ENCODE measurements at regions not wholly inside any gene's neighbourhood (a gene's known extent, or its start where the extent isn't known, plus 50 kb on each side); places are given as distances from the start of the nearest gene placed in this dataset.
"Not testable (repeated sequence)": the region's sequence is repeated elsewhere in the genome, so short reads cannot be mapped to it uniquely, and the experiment has no call there.

DNA sequence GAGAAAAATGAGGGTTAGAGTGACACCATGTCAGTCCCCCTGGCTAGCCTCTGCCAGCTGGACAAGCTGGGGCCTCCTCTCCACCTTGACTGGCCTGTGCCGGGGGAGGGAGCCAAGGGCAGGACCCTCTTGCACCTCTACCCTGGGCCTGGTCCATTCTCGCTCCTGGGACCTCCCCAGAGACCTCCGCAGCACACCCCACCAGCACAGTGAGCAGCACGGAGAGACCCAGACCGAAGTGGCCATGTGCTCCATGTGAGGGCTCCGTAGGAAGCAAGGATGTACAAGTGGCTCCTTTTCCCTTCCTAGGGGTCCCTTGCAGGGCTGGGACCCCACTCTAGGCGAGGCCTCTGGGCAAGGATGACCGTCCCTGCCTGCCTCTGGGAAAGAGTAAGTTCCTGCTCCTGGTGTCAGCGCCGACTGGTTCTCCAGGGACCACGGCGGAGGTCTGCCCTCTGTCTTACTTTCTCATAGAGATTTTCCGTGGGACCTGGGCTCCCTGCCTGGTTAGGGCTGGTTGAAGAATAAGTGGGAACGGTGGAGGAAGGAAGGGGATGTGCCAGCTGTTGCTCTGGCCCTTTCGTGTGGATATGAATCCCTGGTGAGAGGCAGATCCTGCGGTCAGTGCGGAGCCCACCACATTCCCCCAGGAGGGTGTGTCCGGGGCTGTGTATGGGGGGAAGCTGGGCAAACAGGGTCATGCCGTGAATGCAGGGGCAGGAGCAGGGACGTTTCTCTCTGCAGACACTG lies 124.2 kb downstream of the METRNL start:
- Mint-ChIP-seq H3K27me3 (no peaks in the 10 kb centered on the region), H3K27ac (no peak overlapping the region), H3K36me3 (ENCODE audit: low read depth) (no peaks in the 10 kb centered on the region), H3K9me3 (no peaks in the 10 kb centered on the region), H3K4me3 (no peak overlapping the region), H3K4me1 (ENCODE audit: low read depth) (peaks cover 30% of the 10 kb centered on the region)
- ChIA-PET POLR2A (interaction anchor here (1.0 kb wide), 1 partner anchor 70 kb away, joined by 3 read pairs; no protein-coding TSS in a partner anchor), CTCF (interaction anchor here (1.0 to 2.3 kb wide), 3 partner anchors 120 to 423 kb away, joined by 3 to 8 read pairs (median 4); no protein-coding TSS in a partner anchor)
- TF ChIP-seq, protein P1, sequence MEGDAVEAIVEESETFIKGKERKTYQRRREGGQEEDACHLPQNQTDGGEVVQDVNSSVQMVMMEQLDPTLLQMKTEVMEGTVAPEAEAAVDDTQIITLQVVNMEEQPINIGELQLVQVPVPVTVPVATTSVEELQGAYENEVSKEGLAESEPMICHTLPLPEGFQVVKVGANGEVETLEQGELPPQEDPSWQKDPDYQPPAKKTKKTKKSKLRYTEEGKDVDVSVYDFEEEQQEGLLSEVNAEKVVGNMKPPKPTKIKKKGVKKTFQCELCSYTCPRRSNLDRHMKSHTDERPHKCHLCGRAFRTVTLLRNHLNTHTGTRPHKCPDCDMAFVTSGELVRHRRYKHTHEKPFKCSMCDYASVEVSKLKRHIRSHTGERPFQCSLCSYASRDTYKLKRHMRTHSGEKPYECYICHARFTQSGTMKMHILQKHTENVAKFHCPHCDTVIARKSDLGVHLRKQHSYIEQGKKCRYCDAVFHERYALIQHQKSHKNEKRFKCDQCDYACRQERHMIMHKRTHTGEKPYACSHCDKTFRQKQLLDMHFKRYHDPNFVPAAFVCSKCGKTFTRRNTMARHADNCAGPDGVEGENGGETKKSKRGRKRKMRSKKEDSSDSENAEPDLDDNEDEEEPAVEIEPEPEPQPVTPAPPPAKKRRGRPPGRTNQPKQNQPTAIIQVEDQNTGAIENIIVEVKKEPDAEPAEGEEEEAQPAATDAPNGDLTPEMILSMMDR (IDR thresholded peaks at IDR 0.05), result no peak
- ATAC-seq (no peak), DNase-seq (no peak)
- intact Hi-C loops (cut with micrococcal nuclease), result no loop called here

DNA sequence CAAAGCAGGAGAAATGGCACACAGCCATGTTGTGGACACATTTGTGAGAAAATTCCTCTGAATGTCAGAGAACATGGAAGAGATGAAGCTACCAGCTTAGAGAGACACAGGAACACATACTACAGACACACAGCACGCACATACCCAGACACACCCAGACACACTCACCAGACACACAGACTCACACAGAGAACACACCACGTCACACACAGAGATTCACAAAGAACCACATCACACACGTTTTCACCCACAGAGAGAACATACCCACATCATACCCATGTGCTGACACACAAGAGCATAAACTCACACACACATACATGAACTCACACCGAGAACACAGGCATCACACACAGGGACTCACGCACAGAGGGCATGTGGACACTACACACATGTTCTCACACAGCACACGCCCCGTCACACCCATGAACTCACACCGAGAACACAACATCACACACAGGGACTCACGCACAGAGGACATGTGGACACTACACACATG lies 124.9 kb downstream of the METRNL start:
- ATAC-seq (no peak), DNase-seq (no peak)
- H3K4me1 Mint-ChIP-seq (ENCODE audit: low read depth), result peaks cover 26% of the 10 kb centered on the region
- POLR2A ChIA-PET, result no interaction called here
- no peaks in the 10 kb centered on the region for H3K9me3 Mint-ChIP-seq
- peak overlapping the region; percentile 1 for H3K27ac Mint-ChIP-seq
- CTCF ChIA-PET, result interaction anchor here (1.0 to 2.3 kb wide), 3 partner anchors 121 to 424 kb away, joined by 3 to 8 read pairs (median 4); no protein-coding TSS in a partner anchor
- intact Hi-C loops (cut with micrococcal nuclease), result no loop called here
- TF ChIP-seq, protein P1 (IDR thresholded peaks at IDR 0.05), result no peak
- H3K36me3 Mint-ChIP-seq (ENCODE audit: low read depth), result no peaks in the 10 kb centered on the region
- no peak overlapping the region for H3K4me3 Mint-ChIP-seq
- no peaks in the 10 kb centered on the region for H3K27me3 Mint-ChIP-seq

DNA sequence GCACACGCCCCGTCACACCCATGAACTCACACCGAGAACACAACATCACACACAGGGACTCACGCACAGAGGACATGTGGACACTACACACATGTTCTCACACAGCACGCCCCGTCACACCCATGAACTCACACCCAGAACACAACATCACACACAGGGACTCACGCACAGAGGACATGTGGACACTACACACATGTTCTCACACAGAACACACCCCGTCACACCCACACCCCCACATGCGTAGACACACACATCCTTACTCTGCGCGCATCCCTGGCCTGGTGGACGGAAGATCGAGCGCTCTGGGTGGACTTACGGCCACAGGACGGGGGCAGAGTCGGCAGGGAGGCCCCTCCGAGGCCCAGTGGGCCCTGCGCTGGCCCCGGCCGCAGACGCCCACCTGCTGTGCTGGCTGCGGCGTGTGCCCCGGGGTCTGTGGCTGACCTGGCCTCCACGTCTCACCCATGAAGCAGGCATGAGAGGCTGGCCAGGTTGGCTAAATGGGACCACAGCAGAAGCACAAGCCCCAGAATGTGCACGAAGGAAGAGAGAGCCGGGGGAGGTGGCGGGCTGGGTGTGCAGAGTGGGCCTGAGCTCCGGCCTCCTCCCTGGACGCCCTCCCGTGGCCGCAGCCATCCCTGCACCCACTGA lies 125.5 kb downstream of the METRNL start:
- DNase-seq; H3K27me3 Mint-ChIP-seq; intact Hi-C loops (cut with micrococcal nuclease); POLR2A ChIA-PET; H3K9me3 Mint-ChIP-seq; H3K4me3 Mint-ChIP-seq; H3K27ac Mint-ChIP-seq; ATAC-seq; H3K36me3 Mint-ChIP-seq (ENCODE audit: low read depth): not testable (repeated sequence)
- H3K4me1 Mint-ChIP-seq (ENCODE audit: low read depth), result peaks cover 20% of the 10 kb centered on the region
- CTCF ChIA-PET, result interaction anchor here (1.0 to 2.3 kb wide), 3 partner anchors 121 to 425 kb away, joined by 3 to 8 read pairs (median 4); no protein-coding TSS in a partner anchor

DNA sequence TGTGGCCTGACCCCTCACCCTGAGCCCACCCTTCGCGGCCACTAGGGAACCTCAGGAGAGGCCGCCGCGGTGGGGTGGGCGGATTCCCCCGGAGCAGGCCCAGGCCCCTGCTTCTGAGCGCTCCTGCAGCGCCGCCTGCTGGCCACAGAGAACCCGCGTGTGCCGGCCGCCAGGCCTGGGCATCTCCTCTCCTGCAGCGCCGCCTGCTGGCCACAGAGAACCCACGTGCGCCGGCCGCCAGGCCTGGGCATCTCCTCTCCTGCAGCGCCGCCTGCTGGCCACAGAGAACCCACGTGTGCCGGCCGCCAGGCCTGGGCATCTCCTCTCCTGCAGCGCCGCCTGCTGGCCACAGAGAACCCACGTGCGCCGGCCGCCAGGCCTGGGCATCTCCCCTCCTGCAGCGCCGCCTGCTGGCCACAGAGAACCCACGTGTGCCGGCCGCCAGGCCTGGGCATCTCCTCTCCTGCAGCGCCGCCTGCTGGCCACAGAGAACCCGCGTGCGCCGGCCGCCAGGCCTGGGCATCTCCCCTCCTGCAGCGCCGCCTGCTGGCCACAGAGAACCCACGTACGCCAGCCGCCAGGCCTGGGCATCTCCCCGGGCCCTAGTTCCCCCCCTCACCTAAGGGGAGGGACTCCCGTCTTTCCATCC lies 126.1 kb downstream of the METRNL start:
- CTCF ChIA-PET, result not testable (repeated sequence)

DNA sequence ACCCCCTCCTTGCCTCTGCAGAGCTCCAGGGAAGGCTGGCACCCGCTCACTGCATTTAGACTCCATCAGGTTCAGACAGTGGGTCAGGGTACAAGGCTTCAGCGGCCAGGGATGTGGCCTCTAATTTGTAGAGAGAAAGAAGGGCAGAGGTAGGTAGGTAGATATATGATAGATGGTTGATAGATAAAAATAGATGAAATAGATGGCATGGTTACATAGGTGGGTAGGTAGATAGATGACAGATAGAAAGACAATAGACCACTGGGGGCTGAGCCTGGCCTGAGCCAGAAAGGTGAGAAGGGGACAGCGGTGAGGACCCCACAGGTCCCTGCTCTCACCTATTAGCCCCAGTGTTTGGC lies 126.6 kb downstream of the METRNL start:
- H3K27ac Mint-ChIP-seq; H3K9me3 Mint-ChIP-seq; POLR2A ChIA-PET; H3K4me3 Mint-ChIP-seq; H3K4me1 Mint-ChIP-seq (ENCODE audit: low read depth); intact Hi-C loops (cut with micrococcal nuclease); CTCF ChIA-PET; ATAC-seq; H3K36me3 Mint-ChIP-seq (ENCODE audit: low read depth); H3K27me3 Mint-ChIP-seq; DNase-seq: not testable (repeated sequence)

More for the DNA sequence above, 126.1 kb downstream of the METRNL start:
- intact Hi-C loops (cut with micrococcal nuclease); POLR2A ChIA-PET; H3K27me3 Mint-ChIP-seq; H3K27ac Mint-ChIP-seq; H3K36me3 Mint-ChIP-seq (ENCODE audit: low read depth); H3K9me3 Mint-ChIP-seq; H3K4me3 Mint-ChIP-seq; ATAC-seq: not testable (repeated sequence)
- peak; percentile 81 for DNase-seq
- TF ChIP-seq, protein P1 (IDR thresholded peaks at IDR 0.05), result peak; percentile 87
- H3K4me1 Mint-ChIP-seq (ENCODE audit: low read depth), result peaks cover 13% of the 10 kb centered on the region

DNA sequence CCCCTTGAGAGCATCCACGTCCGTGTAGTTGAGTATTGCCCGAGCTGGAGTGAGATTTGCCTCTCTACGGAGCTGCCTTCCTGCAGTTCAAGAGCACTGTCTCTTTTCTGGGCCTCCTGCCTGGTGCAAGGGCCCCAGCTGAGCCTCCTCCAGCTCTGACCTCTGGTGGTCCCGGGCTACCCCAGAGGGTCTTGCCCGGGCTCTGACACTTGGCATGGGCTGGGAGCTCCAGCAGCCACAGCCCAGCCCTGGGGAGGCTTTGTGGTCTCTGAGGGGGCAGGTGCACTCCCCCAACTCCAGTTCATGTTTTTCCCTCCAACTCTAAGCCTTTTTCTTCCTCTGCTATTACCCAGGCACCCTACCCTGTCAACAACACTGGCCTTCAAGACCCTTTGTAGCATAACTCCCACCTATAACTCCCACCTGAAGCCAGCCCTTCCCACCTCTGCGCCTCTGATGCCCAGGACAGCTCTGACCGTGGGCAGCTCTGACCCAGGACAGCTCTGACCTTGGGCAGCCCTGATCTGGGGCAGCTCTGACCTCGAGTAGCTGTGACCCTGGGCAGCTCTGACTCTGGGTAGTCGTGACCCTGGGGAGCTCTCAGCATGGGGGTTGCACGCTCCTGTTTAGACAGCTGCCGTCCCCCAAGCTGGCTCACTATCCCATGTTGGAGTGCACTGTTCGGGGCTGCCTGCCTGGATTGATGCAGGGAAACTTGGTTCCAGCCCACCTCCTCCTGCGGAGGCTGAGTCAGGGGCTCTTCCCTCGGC lies 127.6 kb downstream of the METRNL start:
- H3K4me3 Mint-ChIP-seq; H3K9me3 Mint-ChIP-seq; H3K36me3 Mint-ChIP-seq (ENCODE audit: low read depth); CTCF ChIA-PET; H3K4me1 Mint-ChIP-seq (ENCODE audit: low read depth); intact Hi-C loops (cut with micrococcal nuclease); ATAC-seq; H3K27me3 Mint-ChIP-seq; POLR2A ChIA-PET; H3K27ac Mint-ChIP-seq; DNase-seq: not testable (repeated sequence)

DNA sequence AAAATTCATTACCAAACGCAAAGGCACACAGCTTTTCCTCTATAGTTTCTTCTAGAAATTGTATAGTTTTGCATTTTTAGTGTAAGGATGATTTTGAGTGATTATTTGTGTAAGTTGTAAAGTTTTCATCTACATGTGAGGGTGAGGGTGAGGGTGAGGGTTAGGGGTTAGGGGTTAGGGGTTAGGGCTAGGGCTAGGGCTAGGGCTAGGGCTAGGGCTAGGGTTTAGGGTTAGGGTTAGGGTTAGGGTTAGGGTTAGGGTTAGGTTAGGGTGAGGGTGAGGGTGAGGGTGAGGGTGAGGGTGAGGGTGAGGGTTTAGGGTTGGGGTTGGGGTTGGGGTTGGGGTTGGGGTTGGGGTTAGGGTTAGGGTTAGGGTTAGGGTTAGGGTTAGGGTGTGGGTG lies 167.6 kb downstream of the METRNL start:
- ATAC-seq; H3K27me3 Mint-ChIP-seq; CTCF ChIA-PET; H3K4me3 Mint-ChIP-seq; H3K36me3 Mint-ChIP-seq (ENCODE audit: low read depth); H3K9me3 Mint-ChIP-seq; intact Hi-C loops (cut with micrococcal nuclease); POLR2A ChIA-PET; H3K27ac Mint-ChIP-seq; H3K4me1 Mint-ChIP-seq (ENCODE audit: low read depth): not testable (repeated sequence)
- DNase-seq, result peak; percentile 35

Data from activated CD8-positive, alpha-beta T cell treated with anti-CD3 and anti-CD28 coated beads for 36 hours (primary cell).